ENCODE measurements at regions not wholly inside any gene's neighbourhood (a gene's known extent, or its start where the extent isn't known, plus 50 kb on each side); places are given as distances from the start of the nearest gene placed in this dataset.
A peak's percentile ranks its signal among the peaks of the same experiment; 100 is the strongest.
"Not testable (repeated sequence)": the region's sequence is repeated elsewhere in the genome, so short reads cannot be mapped to it uniquely, and the experiment has no call there.

- ATAC-seq, result no peak
Measured at GRCh38 chr12:124194264-124194892, 100.5 kb upstream of the RFLNA start.

GRCh38 chr12:124194893-124195566, 99.9 kb upstream of the RFLNA start:
- ATAC-seq, result no peak

- ATAC-seq, result no peak
Measured at GRCh38 chr12:124195567-124195942, 99.3 kb upstream of the RFLNA start.

GRCh38 chr12:124196236-124196635, 98.7 kb upstream of the RFLNA start:
- ATAC-seq, result no peak

GRCh38 chr12:124201248-124201647, 93.6 kb upstream of the RFLNA start:
- ATAC-seq, result no peak

GRCh38 chr12:124203176-124203575, 91.7 kb upstream of the RFLNA start:
- no peak for ATAC-seq

- ATAC-seq, result no peak
Measured at GRCh38 chr12:124205405-124205804, 89.5 kb upstream of the RFLNA start.

GRCh38 chr12:124207049-124207448, 87.8 kb upstream of the RFLNA start:
- ATAC-seq, result no peak

GRCh38 chr12:124207617-124208016, 87.3 kb upstream of the RFLNA start:
- ATAC-seq, result no peak

- ATAC-seq, result no peak
Measured at GRCh38 chr12:124208489-124208888, 86.4 kb upstream of the RFLNA start.

GRCh38 chr12:124210991-124211577, 83.8 kb upstream of the RFLNA start:
- ATAC-seq, result no peak

- ATAC-seq, result no peak
Measured at GRCh38 chr12:124211753-124212152, 83.1 kb upstream of the RFLNA start.

- ATAC-seq, result no peak
Measured at GRCh38 chr12:124213666-124214347, 81.1 kb upstream of the RFLNA start.

GRCh38 chr12:124214574-124214973, 80.3 kb upstream of the RFLNA start:
- no peak for ATAC-seq

GRCh38 chr12:124216966-124217365, 77.9 kb upstream of the RFLNA start:
- ATAC-seq, result no peak

GRCh38 chr12:124217508-124218242, 77.2 kb upstream of the RFLNA start:
- ATAC-seq, result no peak

- ATAC-seq, result no peak
Measured at GRCh38 chr12:124218243-124218560, 76.7 kb upstream of the RFLNA start.

GRCh38 chr12:124218650-124219049, 76.2 kb upstream of the RFLNA start:
- ATAC-seq, result not testable (repeated sequence)

GRCh38 chr12:124222368-124223245, 72.3 kb upstream of the RFLNA start:
- ATAC-seq, result no peak

- peak in 1 of 2 donors; percentile 28 for ATAC-seq
Measured at GRCh38 chr12:124223733-124224138, 71.2 kb upstream of the RFLNA start.

GRCh38 chr12:124224535-124225110, 70.3 kb upstream of the RFLNA start:
- no peak for ATAC-seq

- no peak for ATAC-seq
Measured at GRCh38 chr12:124225730-124226129, 69.2 kb upstream of the RFLNA start.
